ENCODE measurements at regions not wholly inside any gene's neighbourhood (a gene's known extent, or its start where the extent isn't known, plus 50 kb on each side); places are given as distances from the start of the nearest gene placed in this dataset.

- DNase-seq (ENCODE audit: low read depth): no peak
Observed at GRCh38 chr4:145427991-145428390, 53.7 kb upstream of the SMAD1 start.

GRCh38 chr4:145427221-145427620, 54.4 kb upstream of the SMAD1 start:
- no peak for DNase-seq (ENCODE audit: low read depth)

DNA sequence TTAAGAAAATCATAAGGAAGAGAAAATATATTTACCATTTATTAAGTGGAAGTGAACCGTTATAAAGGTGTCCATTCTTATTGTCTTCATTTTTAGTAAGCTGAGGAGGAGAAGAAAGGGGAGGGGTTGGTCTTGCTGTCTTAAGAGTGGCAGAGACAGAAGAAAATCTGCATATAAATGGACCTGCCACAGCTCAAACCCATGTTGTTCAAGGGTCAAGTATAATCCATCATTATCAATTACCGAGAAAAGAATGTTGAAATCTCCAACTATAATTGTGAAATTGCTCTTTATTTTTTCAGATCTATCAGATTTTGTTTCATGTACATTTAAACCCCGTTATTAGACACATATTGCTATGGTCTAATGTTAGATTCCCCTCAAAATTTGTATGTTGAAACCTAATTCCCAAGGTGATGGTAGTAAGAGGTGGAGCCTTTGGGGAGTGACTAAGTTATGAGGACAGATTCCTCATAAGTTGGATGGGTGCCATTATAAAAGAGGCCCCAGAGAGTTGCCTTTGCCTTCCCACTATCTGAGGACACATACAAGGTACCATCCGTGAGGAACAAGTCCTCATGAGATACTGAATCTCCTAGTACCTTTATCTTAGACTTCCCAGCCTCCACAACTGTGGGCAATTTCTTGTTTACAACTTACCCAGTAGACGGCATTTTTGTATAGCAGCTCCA, 58.5 kb upstream of the SMAD1 start:
- no peak for DNase-seq (ENCODE audit: low read depth)

DNA sequence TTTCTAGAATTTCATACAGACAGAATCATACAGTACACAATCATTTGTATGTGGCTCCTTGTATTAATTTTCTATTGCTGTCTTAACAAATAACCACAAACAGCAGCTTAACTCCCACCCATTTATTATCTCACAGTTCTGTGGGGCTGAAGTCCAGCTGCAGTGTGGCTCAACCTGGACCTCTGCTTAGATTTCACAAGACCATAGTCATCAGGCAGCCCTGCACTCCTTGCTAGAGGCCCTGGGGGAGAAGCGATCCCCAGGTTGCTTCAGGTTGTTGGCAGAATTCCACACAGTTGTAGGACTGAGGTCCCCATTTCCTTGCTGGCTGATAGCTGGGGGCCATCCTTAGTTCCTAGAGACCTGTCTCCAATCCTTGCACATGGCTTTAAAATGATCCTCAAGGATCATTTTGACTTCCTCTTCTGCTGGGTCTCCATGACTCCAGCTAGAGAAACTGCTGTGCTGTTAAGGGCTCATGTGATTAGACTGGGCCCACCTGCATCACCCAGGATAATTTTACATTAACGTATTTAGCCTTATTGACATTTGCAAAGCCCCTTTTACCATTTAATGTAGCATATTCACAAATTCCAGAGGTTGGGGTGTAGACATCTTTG, 60.9 kb upstream of the SMAD1 start:
- DNase-seq (ENCODE audit: low read depth): no peak

- no peak for DNase-seq (ENCODE audit: low read depth)
Observed at GRCh38 chr4:145418739-145419138, 62.9 kb upstream of the SMAD1 start.

GRCh38 chr4:145417348-145418130, 64.1 kb upstream of the SMAD1 start:
- no peak for DNase-seq (ENCODE audit: low read depth)

- no peak for DNase-seq (ENCODE audit: low read depth)
Observed at GRCh38 chr4:145414841-145415240, 66.8 kb upstream of the SMAD1 start.

- DNase-seq (ENCODE audit: low read depth): no peak
Observed at GRCh38 chr4:145414226-145414625, 67.4 kb upstream of the SMAD1 start.

- DNase-seq (ENCODE audit: low read depth): no peak
Observed at GRCh38 chr4:145406970-145407369, 74.7 kb upstream of the SMAD1 start.

GRCh38 chr4:145404761-145405160, 76.9 kb upstream of the SMAD1 start:
- no peak for DNase-seq (ENCODE audit: low read depth)

- no peak for DNase-seq (ENCODE audit: low read depth)
Observed at GRCh38 chr4:145396581-145396980, 85.1 kb upstream of the SMAD1 start.

GRCh38 chr4:145390571-145390970, 91.1 kb upstream of the SMAD1 start:
- DNase-seq (ENCODE audit: low read depth): no peak

GRCh38 chr4:145389550-145389949, 92.1 kb upstream of the SMAD1 start:
- no peak for DNase-seq (ENCODE audit: low read depth)

DNA sequence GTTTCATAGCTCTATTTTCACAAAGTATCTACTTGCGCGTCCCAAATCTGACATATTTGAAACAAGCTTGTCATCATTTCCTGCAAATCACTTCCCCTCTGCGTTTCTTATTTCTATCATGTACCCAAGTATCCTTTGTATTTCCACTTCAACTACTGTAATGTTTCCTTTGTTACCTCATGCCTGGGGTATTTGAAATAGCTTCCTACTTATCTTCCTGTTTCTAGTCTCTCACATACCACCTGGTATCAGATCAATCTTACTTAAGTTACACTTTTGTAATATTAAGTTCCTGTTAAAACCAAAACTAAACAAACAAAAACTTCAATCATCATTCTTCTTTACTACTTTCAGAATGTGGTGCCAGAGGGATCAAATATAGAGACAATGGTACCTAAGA, 93.6 kb upstream of the SMAD1 start:
- no peak for DNase-seq (ENCODE audit: low read depth)

DNA sequence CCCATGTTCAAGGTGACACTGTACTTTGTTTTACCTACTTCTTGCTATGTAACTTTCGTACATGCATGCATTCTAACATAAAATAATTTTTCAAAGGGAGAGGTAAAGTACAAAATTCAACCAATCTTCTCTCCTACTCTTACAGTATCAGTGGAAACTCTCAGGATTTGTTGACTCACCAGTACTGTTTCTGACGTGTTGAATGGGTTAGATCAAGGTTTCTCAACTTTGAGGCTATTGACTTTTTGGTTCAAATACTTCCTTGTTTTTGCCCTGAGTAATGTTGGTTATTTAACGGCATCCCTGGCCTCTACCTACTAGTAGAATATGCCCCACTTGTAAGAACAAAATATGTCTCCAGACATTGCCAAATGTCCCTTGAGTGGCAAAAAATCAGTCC, 94.6 kb upstream of the SMAD1 start:
- no peak for DNase-seq (ENCODE audit: low read depth)

- DNase-seq (ENCODE audit: low read depth): no peak
Observed at GRCh38 chr4:145381163-145381562, 100.5 kb upstream of the SMAD1 start.

GRCh38 chr4:145380123-145380522, 101.5 kb upstream of the SMAD1 start:
- DNase-seq (ENCODE audit: low read depth): no peak

GRCh38 chr4:145375416-145375815, 106.2 kb upstream of the SMAD1 start:
- no peak for DNase-seq (ENCODE audit: low read depth)

DNA sequence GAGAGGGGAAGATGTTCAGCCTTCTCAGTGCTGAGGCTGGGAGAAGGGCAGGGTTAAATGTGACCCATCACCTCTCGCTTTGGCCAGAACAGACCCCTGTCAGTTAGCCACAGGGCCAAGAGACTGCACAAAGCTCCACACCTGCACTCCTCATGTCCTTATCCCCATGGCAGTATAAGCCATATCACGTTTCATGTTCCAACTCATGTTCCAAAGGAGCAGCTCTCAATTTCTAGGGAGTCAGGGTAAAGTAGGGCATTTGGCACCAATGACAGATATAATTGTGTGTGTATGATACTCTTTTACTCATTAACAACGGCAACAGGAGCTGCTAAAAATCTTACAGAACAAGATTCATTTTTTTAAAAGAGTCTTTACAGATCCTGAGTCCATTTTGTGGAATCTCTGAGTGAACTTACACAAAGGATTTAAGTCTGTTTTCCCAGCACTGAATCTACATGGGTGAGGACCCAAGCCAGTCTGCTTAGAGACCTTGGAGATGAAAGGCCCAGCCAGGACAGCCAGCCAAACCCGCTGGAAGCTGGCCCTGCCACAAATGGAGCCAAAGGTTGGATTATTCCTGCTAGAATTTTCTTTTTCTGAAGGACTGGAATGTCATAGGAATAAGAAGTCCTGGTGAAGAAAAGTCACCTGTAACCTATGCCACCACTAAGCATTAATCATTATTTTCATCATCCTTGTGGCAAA, 129.1 kb upstream of the SMAD1 start:
- DNase-seq (ENCODE audit: low read depth): no peak

DNA sequence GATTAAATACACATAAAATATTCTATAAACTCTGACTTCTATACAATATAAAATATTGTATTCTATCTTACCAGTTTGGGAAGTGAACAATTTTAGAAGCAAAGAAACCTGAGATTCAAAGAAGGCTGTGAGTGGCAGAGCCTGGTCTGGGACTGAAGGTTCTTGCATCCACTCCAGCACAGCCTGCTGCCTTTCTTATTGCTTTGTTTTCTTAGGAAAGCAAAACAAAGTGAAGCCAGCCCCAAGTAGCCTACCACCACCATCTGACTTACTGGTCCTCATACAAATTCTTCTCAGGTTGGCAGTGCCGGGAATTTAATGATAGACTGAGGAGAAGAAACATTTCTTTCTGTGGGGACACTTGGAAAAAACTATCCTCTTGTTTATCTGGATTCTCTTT, 129.7 kb upstream of the SMAD1 start:
- no peak for DNase-seq (ENCODE audit: low read depth)

DNA sequence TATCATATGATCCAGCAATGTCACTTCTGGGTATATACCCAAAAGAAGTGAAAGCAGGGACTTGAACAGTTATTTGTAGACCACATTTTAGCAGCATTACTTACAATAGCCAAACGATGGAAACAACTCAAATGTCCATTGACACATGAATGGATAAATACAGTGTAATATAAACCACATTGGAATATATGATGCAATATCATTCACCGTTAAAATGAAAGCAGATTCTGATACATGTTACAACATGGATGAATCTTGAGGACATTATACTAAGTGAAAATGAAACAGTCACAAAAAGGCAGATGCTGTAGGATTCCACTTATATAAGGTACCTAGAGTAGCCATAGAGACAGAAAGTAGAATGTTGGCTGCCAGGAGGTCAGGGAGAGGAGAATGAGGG, 130.5 kb upstream of the SMAD1 start:
- no peak for DNase-seq (ENCODE audit: low read depth)

DNA sequence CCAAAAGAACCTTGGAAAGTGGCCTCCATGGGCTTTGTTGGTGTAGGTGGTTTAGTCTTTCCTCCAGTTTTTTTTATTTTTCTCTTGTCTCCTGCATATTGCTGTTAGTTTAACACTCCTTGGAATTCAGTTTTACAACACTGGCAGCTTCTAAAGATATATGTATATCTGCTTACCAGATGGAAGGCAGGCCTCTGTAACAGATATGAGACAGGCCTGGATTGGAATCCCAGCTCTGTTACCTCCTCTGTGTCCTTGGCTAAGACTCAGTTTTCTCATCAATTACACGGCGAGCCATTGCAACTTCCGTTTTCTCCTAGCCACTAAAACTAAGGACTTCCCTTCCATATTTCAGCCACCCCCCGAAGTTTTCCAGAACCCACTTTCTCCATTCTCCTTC, 133.4 kb upstream of the SMAD1 start:
- no peak for DNase-seq (ENCODE audit: low read depth)

GRCh38 chr4:145347684-145348083, 134.0 kb upstream of the SMAD1 start:
- DNase-seq (ENCODE audit: low read depth): no peak
